ENCODE measurements at regions not wholly inside any gene's neighbourhood (a gene's known extent, or its start where the extent isn't known, plus 50 kb on each side); places are given as distances from the start of the nearest gene placed in this dataset.

- Histone ChIP-seq H3K9ac (ENCODE audit: low read length) (no peak overlapping the region), H3K4me1 (ENCODE audit: control insufficient read depth in 1 of 2, insufficient read depth in 2 of 2, low read length in 2 of 2) (no peaks in the 10 kb centered on the region), H3K27ac (ENCODE audit: low read depth, low read length) (no peak overlapping the region), H3K9me3 (ENCODE audit: control insufficient read depth in 1 of 2, insufficient read depth in 1 of 2, low read depth in 1 of 2, low read length in 2 of 2) (no peaks in the 10 kb centered on the region), H3K27me3 (ENCODE audit: insufficient read depth, low read length) (no peaks in the 10 kb centered on the region), H4K20me1 (ENCODE audit: insufficient read depth) (no peaks in the 10 kb centered on the region), H3K36me3 (ENCODE audit: control insufficient read depth in 1 of 2, insufficient read depth in 2 of 2, low read length in 2 of 2) (no peaks in the 10 kb centered on the region), H3K79me2 (ENCODE audit: insufficient read depth, low read length) (no peaks in the 10 kb centered on the region), H2AFZ (ENCODE audit: low read depth, low read length, poor library complexity, severe bottlenecking) (no peak overlapping the region), H3K9me2 (ENCODE audit: insufficient read depth) (no peaks in the 10 kb centered on the region), H3K4me2 (ENCODE audit: low read length) (no peak overlapping the region), H3K4me3 (replicated peaks in 1 of 2; ENCODE audit: low read depth in 1 of 2, low read length in 2 of 2) (no peak overlapping the region)
- DNase-seq (ENCODE audit: low read depth, low spot score) (no peak), ATAC-seq (no peak)
- RAD21 ChIA-PET (ENCODE audit: low non-redundant PET in 1 of 2, low total read pairs in 2 of 2, uncharacterized antibody in 2 of 2, unreplicated experiment in 2 of 2): no interaction called here
- BruUV-seq (replicated peaks): no TSS peak
- CTCF ChIA-PET: interaction anchor here (0.7 kb wide), 1 partner anchor 202 kb away, joined by 3 read pairs; no protein-coding TSS in a partner anchor
- POLR2A ChIA-PET: interaction anchor here (0.6 kb wide), 1 partner anchor 21 kb away, joined by 3 read pairs; no protein-coding TSS in a partner anchor
- TF ChIP-seq MAX (IDR thresholded peaks at IDR 0.05) (no peak), EGR1 (IDR thresholded peaks at IDR 0.05; ENCODE audit: low read depth) (no peak), POLR2AphosphoS5 (IDR thresholded peaks at IDR 0.05; ENCODE audit: low read depth, low read length) (no peak), ZNF274 (IDR thresholded peaks at IDR 0.05; ENCODE audit: low read depth, low read length) (no peak), ZBTB33 (IDR thresholded peaks at IDR 0.05; ENCODE audit: extremely low read depth, insufficient replicate concordance, low read length) (no peak), TCF7L2 (IDR thresholded peaks at IDR 0.05; ENCODE audit: borderline replicate concordance, extremely low read depth, insufficient read depth, insufficient read length) (no peak), CTCF (IDR thresholded peaks at IDR 0.05 in 2 of 3, conservative IDR thresholded peaks at IDR 0.05 in 1 of 3; ENCODE audit: borderline replicate concordance in 1 of 3, insufficient read depth in 1 of 3, low read depth in 2 of 3, low read length in 2 of 3) (no peak), YY1 (IDR thresholded peaks at IDR 0.05; ENCODE audit: extremely low read depth, insufficient replicate concordance, low read depth, low read length) (no peak), SIN3A (IDR thresholded peaks at IDR 0.05; ENCODE audit: low read depth) (no peak), EZH2phosphoT487 (IDR thresholded peaks at IDR 0.05; ENCODE audit: borderline replicate concordance) (no peak), CEBPB (IDR thresholded peaks at IDR 0.05; ENCODE audit: low read depth) (no peak), REST (IDR thresholded peaks at IDR 0.05; ENCODE audit: low read depth) (no peak)
- intact Hi-C loops (cut with micrococcal nuclease): no loop called here
These were observed 253.0 kb downstream of the PTTG2 start for GRCh38 chr4:38213083-38213805.
